ENCODE measurements at regions not wholly inside any gene's neighbourhood (a gene's known extent, or its start where the extent isn't known, plus 50 kb on each side); places are given as distances from the start of the nearest gene placed in this dataset.

DNA sequence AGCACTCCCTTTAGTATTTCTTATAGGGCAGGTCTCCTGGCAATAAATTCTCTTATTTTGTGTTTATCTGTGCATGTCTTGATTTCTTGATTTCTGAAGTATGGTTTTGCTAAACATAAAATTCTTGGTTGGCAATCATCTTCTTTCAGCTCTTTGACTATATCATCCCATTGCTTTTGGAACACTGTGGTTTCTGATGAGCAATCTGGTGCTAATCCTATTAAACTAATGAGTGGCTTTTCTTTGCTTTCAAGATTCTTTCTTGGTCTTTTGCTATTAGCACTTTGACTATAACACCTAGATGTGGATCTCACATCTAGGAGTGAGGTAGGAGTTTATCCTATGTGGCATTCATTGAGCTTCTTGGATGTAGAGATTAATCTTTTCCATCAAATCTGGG lies 120.7 kb upstream of the MED13L start:
- Mint-ChIP-seq H3K27me3 (ENCODE audit: low read depth) (peaks cover 3% of the 10 kb centered on the region; the same call in 1 of the 2 replicates), H3K4me3 (no peak overlapping the region), H3K4me1 (peaks cover 0 to 3% of the 10 kb centered on the region in 2 experiments; a peak in 1 of 4 replicates), H3K9me3 (peaks cover 6 to 13% of the 10 kb centered on the region in 2 experiments; a peak in 4 of 5 replicates), H3K36me3 (ENCODE audit: insufficient read depth in 1 of 3, low read depth in 3 of 3) (peaks cover 0 to 14% (median 0%) of the 10 kb centered on the region in 3 experiments; a peak in 3 of 7 replicates), H3K27ac (no peak overlapping the region)
- Histone ChIP-seq H3K56ac (ENCODE audit: insufficient read length, low read depth, low read length) (no peak overlapping the region), H3K14ac (ENCODE audit: insufficient read depth, low read length) (no peak overlapping the region), H3K9ac (ENCODE audit: extremely low read depth, insufficient read length, low read length) (no peak overlapping the region), H3T11ph (ENCODE audit: low read length) (no peak overlapping the region), H2AFZ (ENCODE audit: low read length) (no peak overlapping the region), H3K27ac (ENCODE audit: insufficient read length, low read depth, low read length) (no peak overlapping the region), H3K27me3 (ENCODE audit: insufficient read depth, low read length) (no peaks in the 10 kb centered on the region), H3K23me2 (ENCODE audit: insufficient read length, low read depth, low read length, poor library complexity, severe bottlenecking) (no peaks in the 10 kb centered on the region), H3K79me1 (ENCODE audit: insufficient read depth, low read depth, low read length, poor library complexity, severe bottlenecking) (no peaks in the 10 kb centered on the region), H4K91ac (ENCODE audit: insufficient read length, low read depth, low read length) (no peak overlapping the region), H2BK120ac (ENCODE audit: low read depth, low read length, poor library complexity, severe bottlenecking) (no peak overlapping the region), H3K79me2 (ENCODE audit: insufficient read depth, low read length) (no peaks in the 10 kb centered on the region), H3K4ac (ENCODE audit: low read depth, low read length) (no peak overlapping the region), H3K4me2 (ENCODE audit: insufficient read depth, insufficient read length, low read length) (no peak overlapping the region), H2BK12ac (ENCODE audit: insufficient read length, low read depth, low read length) (no peak overlapping the region), H2AK5ac (ENCODE audit: insufficient read length, low read length) (no peak overlapping the region), H2BK20ac (ENCODE audit: low read depth, low read length, poor library complexity, severe bottlenecking) (no peak overlapping the region), H3K23ac (ENCODE audit: insufficient read length, low read depth, low read length) (no peak overlapping the region), H2BK15ac (ENCODE audit: low read depth, low read length) (no peak overlapping the region), H3K4me1 (ENCODE audit: insufficient read depth, low read length) (no peaks in the 10 kb centered on the region), H4K8ac (replicated peaks; ENCODE audit: insufficient read length, low read depth, low read length) (no peak overlapping the region), H3K9me3 (ENCODE audit: control insufficient read depth, low read depth, low read length) (no peaks in the 10 kb centered on the region), H3K18ac (ENCODE audit: insufficient read length, low read depth, low read length) (no peak overlapping the region), H2BK5ac (ENCODE audit: insufficient read length, low read length) (no peak overlapping the region), H4K20me1 (ENCODE audit: control insufficient read depth, insufficient read depth, insufficient read length) (no peaks in the 10 kb centered on the region), H4K5ac (ENCODE audit: insufficient read length, low read depth, low read length) (no peak overlapping the region)
- DNase-seq: no peak
- TF ChIP-seq, protein P1, sequence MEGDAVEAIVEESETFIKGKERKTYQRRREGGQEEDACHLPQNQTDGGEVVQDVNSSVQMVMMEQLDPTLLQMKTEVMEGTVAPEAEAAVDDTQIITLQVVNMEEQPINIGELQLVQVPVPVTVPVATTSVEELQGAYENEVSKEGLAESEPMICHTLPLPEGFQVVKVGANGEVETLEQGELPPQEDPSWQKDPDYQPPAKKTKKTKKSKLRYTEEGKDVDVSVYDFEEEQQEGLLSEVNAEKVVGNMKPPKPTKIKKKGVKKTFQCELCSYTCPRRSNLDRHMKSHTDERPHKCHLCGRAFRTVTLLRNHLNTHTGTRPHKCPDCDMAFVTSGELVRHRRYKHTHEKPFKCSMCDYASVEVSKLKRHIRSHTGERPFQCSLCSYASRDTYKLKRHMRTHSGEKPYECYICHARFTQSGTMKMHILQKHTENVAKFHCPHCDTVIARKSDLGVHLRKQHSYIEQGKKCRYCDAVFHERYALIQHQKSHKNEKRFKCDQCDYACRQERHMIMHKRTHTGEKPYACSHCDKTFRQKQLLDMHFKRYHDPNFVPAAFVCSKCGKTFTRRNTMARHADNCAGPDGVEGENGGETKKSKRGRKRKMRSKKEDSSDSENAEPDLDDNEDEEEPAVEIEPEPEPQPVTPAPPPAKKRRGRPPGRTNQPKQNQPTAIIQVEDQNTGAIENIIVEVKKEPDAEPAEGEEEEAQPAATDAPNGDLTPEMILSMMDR (conservative IDR thresholded peaks at IDR 0.05): no peak
